OCI-LY7 (cell line): ENCODE measurements at regions not wholly inside any gene's neighbourhood (a gene's known extent, or its start where the extent isn't known, plus 50 kb on each side); places are given as distances from the start of the nearest gene placed in this dataset.

ENCODE experiments used
- CTCF ChIP-seq: fragments of 200-600 bp; sonication (generic); conservative IDR thresholded peaks from 2 replicates; pipeline ENCODE4 v1.5.1; 2014; ENCODE audit warnings: mild to moderate bottlenecking, antibody characterized with exemption, low read length, moderate library complexity, mixed read lengths
- EZH2phosphoT487 ChIP-seq: fragments of 200-600 bp; sonication (generic); IDR thresholded peaks from 2 replicates; pipeline ENCODE4 v1.6.1; 2018; ENCODE audit warnings: low read depth, borderline replicate concordance, mild to moderate bottlenecking, mixed run types, antibody characterized with exemption, low read length, moderate library complexity, mixed read lengths

- TF ChIP-seq CTCF (no peak), EZH2phosphoT487 (no peak)
These were observed 1156.9 kb downstream of the CDH9 start for GRCh38 chr5:25881318-25882036.
